ENCODE measurements at regions not wholly inside any gene's neighbourhood (a gene's known extent, or its start where the extent isn't known, plus 50 kb on each side); places are given as distances from the start of the nearest gene placed in this dataset.

DNA sequence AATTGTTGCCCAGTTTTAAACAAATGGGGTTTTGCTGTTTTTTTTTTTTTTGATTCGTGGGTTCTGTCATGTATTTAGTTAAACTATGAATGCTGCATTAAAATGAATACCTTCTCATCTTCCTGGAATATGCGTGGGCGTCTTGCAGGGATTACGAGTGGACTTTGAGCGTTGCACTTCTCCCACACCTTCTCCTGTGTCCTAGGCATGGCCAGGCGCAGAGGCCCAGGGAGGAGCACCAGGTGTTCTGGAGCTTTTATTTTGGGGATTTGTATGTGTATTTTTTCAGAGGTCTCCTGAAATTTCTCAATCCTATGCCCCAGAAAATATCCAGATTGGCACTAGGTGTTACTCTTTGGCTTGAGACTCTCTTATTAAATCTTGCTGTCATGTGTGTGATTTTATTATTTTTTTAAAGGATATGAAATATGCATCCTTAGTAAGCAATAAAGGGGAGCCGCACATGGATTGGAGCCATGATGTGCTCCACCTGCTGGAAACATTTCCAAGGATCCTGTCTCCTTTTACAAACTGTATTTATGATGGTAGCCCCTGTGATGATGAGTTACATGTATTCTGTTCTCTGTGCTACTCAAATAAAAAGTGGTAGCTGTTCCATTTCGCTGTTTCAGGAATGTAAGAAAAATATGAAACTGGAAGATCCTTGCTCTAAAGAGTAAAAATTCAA, 482.2 kb upstream of the KLF6 start:
- peak in 1 of 3 donors; percentile 54 for DNase-seq

DNA sequence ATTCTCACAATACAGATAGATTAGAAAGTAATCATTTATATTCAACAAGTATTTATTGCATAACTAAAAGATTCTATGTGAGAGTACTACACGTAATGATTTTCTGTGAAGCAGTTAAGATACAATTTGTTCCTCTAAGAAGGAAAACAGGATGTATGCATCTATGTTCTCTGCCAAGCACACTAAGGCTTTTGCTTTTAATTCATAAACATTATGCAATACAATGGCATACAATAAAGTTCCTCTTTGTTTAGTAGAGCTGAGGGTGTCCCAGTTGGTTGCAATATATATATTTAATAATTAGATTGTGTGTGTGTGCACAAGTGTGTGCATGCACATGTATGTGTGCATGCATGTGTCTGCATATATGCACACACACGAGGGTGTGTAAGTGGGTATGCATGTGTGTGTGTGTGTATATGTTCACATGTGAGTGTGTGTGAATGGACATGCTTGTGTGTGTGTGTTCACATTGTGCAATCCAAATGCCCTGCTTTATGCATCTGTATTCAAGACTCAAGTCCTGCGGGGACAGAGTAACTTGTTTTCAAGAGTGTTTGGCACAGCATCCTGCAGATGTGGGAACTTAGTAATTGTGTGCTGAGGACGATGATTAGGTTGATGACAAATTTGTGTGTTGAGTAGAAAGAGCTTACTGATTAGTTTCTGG, 481.5 kb upstream of the KLF6 start:
- DNase-seq = peak in 1 of 3 donors; percentile 91

DNA sequence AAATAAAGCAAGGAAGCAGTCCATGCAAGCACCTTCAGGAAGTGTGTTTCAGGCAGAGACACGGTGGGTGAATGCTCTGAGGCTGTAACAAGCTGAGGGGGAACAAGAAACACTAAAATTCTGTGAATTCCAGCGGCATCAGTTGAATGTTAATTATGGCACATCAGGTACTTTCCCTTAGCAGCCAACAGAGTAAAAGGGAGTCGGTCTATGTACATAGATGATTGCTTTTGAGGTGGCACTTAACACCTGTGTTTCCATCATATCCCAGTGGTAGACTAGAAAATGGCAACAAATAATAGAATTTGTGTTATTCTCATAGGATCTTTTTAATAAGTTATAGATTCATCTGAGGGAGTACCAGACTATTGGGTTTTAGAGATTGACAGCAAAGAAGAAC, 481.0 kb upstream of the KLF6 start:
- DNase-seq = no peak

DNA sequence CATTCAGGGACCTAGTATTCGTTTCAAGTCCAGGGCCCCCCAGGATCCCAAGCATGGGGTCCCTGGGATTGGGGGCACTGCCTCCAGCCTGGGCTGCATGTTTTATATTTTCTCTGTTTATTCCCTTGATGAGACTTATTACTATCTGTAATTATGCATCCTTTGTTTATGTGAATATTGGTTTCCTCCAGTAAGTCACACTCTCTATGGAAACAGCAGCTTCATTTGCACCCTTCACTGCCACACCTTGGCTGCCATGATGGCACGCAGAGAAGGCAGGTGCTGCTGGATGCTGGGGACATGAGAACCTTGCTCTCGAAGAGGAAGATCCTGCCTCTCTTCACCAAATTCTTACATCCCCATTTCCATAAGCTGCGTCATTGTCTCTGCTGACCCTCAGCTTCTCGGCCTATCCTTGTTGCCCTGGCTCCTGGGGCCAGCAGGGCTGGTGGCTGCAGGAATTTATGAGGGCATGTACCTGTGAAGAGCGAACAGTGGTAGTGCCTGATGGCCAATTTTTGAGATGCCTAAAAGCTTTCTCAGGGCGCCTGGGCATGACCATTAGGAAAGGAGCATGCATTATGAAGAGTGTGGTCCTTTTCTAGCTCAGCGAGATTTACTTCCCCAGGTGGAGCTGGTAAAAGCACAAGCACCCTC, 479.3 kb upstream of the KLF6 start:
- DNase-seq = no peak

DNA sequence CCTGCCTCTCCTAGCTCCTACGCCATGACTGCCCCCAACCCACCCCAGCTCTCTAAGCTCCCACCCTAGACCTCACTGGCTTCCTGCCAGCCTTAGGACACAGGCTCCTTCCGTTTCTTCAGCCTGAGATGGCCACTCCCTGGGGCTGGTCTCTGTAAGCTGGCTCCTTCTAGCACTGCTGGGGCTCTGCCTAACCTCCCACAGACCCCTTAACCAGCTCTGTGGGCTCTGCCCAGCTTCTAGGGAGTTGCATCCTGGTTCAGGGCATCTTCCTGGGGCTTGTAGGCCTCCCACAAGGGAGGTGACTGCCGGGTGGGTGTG, 478.6 kb upstream of the KLF6 start:
- DNase-seq = peak in 1 of 3 donors; percentile 50

DNA sequence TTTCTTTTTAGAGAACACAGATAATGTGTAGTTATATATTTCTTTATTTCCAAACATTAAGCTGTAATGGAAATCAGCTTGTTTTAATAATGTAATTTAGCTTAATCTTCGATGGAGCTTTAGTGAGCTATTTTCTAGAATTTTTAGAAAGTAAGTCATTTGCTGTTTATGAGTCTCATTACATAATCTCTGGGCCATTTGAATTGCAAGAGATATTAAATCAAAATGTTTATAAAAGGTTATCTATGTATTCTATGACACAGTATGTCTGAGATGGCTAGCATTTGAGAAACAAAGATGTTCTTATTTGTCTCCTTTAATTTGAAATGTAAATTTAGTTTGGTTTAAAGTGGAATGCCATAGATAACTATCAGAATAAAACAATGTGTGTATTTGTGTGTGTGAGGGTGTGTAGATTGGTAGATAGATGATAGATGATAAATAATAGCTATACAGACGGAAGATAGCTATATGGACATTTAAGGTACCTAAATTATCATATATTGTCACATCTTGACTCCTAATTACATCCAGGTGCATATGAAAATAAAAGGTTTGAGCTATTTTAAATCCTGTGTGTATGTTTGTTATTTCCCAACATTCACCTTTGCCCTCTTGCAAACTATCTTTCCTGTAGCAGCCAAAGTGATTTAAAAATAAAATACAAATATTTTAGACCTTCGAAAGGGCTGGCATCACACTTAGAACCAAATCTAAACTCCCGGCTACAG, 478.0 kb upstream of the KLF6 start:
- no peak for DNase-seq

DNA sequence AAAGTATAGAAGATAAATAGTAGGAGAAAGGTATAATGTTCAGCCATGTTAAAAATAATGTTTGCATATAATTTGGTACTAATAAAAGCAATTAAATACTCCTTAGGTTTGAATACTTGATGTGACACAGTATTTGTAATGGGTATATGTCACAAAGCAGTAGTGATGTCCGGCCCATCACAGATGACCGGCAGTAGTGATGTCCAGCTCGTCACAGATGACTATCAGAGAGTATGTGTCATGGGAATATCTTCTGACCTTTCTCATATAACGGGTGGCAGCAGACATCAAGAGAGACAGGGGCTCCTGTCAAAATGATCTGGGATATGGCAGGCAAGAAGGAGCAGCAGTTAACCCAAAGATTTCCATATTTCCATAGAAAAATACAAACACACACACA, 477.4 kb upstream of the KLF6 start:
- no peak for DNase-seq

DNA sequence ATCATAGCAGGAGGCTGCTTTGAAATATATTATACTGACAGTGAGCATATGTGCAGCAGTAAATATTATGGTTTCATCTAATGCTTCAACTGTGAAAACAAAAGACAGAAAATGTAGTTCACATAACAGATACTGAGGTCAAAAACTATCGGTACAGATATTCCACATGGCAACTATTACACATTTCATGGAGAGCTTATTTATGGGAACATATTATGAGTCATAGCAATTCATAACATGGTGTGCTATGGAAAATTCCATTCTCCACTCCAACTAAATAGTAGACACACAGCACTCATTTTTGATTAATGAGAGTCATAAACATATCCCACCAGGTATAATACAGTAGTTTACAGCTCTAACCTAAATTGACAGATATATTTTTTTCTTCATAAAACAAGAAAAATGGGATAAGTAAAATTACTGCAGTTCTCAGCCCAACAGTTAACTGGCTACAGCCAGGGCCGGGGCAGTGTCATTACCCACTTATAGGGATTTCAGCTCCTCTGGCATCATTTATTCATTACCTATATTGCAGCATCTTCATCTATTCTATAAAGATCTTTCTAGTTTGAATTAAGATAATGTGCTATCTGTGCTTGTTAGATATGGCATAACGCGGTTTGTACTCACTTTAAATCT, 475.6 kb upstream of the KLF6 start:
- DNase-seq = peak; percentile 42 to 65 (median 56)

DNA sequence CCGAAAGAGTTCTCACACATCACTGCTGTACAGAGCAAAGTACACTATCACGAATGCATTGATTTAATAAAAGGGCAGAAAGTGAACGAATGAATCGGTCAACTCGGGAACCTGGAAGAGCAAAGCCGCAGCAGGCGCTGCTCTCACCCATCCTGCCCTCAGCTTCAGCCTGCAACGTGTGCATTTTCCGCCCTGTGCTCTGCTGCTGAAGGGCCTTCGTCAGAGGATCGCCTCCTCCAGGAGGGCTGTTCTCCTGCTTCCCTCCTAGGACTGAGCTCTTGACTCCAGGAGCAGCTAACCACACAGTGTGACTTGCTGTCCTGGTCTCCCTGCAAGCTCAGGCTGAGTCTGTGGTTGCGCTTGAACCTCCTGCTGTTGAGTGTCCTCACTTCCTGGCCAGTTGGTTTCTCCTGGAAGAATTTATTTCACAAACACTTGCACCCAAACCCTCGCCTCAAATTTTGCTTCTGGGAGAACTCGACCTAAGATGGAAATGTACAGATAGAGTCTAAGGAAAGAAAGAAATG, 473.0 kb upstream of the KLF6 start:
- DNase-seq = no peak

DNA sequence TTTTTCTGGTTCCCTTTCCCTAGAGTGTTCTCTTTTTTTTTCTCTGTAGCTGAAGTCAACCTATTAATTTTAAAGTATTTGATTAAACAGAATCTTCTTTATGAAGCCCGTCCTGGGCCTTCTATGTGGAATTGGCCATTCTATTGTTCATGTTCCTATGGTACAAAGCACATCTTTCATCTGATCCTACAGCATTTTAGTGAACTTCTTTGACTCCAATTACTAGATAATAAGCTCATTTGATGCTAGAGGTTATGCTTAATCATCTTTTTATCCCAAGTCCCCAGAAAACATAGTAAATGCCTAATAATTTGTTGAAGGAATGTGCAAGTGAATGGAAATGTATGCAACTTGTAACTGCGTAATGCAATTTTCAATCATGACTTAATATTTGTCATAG, 472.0 kb upstream of the KLF6 start:
- no peak for DNase-seq

DNA sequence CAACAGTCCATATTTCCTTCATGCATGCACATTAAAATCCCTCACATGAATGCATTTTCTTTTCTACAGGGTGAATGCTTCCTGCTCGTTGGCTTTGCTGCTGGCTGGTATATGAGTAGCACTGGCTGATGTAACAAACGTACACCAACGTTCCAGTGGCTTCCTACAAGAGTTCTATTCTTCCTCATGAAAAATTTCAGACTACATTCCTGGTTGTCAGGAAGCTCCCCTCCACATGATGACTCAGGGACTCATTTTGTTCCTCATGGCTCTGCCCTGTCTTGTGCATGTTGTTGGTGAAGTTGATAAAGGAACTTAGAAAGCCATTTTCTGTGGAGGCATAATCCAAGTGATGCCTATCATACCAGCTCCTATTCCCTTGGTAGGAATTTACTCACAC, 470.7 kb upstream of the KLF6 start:
- DNase-seq = no peak

DNA sequence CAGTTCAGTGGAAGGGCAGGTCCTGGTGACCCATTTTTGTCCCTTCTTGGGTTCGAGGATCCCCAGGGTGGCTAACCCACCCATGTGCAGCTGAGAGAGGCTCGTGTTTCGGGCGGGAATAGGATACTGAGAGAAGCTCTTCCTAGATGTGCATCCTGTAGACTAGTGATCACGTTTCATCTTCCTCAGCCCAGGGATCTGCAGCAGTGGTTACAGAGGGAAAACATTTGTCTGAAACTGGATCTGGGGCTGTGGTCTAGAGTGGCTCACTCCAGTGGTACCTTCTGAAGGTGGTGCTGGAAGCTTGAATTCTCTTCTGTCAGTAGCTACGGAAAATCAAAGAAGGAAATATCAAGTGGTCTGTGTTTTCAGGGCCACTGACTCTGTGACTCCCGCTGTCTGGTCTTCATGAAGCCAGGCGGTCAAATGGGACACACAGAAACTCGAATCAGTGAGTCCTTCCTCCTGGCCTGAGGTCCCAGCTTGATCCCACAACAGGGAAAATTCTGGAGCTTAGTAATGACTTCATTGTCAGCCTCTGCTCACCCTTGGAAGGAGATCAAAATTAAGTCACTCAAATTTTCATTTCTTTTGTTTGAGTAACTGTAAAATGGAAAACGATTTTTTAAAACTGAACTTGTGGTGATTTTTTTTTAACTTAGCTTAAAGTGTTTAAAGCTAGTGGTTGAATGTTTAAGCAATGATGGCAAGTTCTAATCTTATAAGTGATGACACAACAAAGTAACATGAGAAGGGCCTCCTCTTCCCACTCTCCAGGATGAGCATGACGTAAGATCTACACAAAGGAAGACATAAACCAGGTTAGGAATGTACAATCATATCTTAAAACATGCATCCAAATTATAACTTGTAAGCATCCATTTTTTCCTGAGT, 469.3 kb upstream of the KLF6 start:
- DNase-seq = peak; percentile 36 to 83 (median 45)

DNA sequence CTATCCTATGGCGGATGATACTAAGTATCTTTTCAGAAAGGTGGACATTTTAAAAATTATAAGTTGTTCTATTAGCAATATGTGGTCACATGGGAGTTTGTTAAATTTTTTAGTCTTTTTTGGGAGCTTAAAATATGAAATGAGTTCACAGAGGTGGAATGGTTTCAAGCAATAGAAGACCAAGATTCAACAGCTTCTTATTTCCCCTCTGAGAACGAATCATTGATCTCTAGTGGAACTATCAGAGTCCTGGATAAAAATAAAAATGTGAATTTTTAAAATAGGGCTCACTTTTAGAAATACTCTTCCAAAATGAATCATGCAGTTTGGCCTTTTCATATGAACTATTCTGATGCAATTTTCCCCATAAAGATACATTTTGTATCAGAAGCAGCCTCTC, 467.7 kb upstream of the KLF6 start:
- peak in 1 of 3 donors; percentile 40 for DNase-seq

DNA sequence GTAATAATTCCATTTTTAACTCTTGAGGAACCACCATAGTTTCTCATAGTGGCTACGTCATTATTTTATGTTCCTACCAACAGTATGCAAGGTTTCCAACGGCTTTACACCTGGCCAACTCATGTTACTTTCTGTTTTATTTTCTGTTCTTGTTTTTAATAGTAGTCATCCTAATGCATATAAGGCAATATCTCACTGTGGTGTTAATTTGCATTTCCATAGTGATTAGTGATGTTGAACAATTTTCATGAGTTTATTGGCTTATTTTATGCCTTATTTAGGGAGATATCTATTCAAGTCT, 465.5 kb upstream of the KLF6 start:
- DNase-seq = no peak

DNA sequence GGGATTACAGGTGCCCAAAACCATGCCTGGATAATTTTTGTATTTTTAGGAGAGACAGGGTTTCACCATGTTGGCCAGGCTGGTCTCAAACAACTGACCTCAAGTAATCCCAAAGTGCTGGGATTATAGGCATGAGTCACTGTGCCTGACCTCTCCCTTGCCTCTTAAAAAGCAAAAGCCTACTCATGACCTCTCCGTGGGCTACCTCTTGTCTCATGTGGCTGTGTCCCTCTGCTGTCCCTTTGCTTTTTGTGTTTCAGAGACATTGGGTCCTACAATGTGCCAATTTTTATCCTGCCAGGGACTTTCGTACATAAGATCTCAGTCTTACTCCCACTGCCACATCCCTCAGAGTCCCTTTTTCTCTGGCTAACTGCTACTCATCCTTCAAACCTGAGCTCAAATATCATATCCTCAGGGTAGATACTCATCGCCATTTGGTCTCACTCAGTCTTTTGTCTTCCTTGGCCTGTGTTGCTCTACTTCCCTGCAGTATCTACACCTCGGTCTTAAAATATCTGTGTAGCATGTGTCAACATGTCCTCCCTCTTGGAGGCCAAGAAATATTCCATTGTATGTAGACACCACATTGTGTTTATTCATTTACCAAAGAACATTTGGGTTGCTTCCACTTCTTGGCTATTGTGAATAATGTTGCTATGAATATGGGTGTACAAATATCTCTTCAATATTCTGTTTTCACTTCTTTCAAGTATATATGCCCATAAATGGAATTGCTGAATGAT, 465.0 kb upstream of the KLF6 start:
- DNase-seq = no peak

DNA sequence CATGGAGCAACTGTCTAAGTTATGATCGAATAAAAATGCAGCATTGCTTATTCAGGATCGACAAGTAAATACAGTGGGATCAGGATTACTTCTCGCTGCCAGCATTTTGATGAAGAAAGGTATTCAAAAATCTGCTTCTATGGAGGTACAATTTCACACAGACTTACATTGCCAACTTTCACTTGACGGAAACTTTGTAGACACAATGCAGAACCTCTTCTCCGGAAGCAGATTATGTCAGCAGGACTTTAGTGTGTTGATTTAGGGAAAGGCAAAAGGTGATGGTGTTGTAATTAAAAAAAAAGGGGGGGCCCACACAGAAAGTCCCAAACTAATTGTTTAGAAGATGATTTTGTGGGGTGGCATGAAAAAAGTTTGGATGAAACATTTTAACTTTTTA, 462.4 kb upstream of the KLF6 start:
- DNase-seq = no peak

DNA sequence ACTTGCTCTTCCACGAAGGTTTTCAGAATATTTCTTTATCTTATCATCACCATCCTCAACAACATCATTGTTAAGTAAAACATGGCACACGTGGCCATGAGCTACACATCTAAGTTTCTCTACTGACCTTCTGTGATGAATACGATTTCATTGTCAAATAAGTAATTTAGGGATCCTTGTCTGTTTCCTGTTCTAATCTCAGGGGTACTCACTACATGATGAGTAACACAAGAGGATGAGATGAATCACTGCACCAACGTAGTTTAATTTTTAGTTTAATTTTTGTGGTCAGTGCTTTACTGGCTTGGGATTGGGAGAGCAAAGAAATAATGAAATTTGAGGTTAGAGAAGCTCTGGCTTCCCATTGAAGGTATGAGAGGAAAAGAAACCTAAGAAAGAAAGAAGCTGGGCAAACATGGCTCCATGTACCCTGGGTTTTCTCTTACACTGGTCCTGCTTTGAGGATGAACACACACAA, 461.9 kb upstream of the KLF6 start:
- DNase-seq = peak in 1 of 3 donors; percentile 93

DNA sequence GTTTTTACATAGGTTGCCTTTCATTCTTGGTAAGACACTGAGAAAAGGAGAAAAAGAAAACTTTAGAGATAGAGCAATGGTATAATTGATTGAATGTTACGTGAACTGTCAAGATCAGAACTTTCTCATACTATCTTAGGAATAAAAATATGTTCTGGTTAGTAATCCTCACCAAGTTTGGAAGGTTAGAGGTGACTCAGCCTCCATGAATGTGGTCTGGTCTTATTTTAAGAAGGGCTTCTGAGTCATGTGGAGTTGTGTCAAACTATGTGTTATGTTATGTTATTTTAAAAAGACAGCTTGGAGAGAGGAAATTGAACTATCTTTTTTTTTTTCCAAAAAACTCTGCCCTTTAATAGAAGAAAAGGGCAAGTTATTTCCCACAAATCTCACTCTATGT, 458.6 kb upstream of the KLF6 start:
- peak; percentile 48 to 97 (median 57) for DNase-seq

DNA sequence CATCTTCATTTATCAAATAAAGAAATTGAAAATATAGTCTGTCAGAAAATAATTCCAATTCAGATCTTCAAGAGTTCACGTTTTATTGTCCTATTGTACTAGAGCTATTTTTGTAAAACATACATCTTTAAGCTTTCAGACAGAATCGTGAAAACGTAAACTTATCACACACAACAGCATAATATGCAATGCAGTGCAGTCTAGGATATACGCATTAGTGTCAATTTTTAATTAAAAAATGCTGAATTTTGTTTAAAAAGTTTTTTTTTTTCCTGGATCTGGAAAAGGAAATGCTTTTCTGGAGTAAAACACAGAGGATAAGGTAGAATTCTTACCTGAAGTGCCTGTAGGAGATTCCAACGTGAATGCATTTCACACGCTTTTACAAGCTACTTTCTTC, 458.2 kb upstream of the KLF6 start:
- no peak for DNase-seq

DNA sequence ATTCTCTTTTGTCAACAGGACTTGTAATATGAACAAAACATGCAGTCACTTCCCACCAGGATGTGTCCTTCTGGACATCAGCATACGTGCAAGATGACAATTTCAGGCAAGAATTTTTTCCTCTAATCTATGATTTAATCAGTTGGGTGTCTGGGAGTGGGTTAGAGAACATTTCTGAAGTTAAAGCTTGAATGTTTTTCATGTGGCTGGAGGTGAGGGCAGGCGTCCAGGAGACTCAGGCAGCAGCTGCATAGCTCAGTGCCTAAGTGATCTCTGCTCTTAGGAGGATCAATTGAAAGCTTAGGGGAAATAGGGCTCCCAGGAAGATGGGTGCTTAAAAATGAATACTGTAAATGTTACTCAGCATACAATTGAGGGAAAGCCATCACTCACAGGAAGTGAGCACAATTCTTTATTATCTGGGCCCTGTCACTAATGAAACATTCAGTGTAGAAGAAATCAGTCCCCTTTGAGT, 457.6 kb upstream of the KLF6 start:
- DNase-seq = peak; percentile 68 to 86 (median 83)

All from muscle of back (tissue), 3 donors.